ENCODE measurements at regions not wholly inside any gene's neighbourhood (a gene's known extent, or its start where the extent isn't known, plus 50 kb on each side); places are given as distances from the start of the nearest gene placed in this dataset.

- H3K36me3 ChIP-seq: no peaks in the 10 kb centered on the region
- H3K4me3 ChIP-seq: no peak overlapping the region
- H3K9me3 ChIP-seq: no peaks in the 10 kb centered on the region
- intact Hi-C loops (cut with DNase I): no loop called here
- H3K27me3 ChIP-seq: no peaks in the 10 kb centered on the region
- no peak for DNase-seq
- no peak for ATAC-seq
- no peak for TF ChIP-seq CTCF (IDR thresholded peaks at IDR 0.05)
- H3K27ac ChIP-seq: no peak overlapping the region
- 77 to 82% methylated on average over 3 of the region's 3 CpGs for WGBS, 2 donors
- H3K4me1 ChIP-seq: peaks cover 0 to 6% (median 0%) of the 10 kb centered on the region in 9 donors
Observed at GRCh38 chr7:81887098-81888090, 117.5 kb upstream of the HGF start.

GRCh38 chr7:81886211-81886764 lies 116.4 kb upstream of the HGF start:
- no peak overlapping the region for H3K4me3 ChIP-seq
- H3K9me3 ChIP-seq: no peaks in the 10 kb centered on the region
- H3K4me1 ChIP-seq: peaks cover 0 to 11% (median 3%) of the 10 kb centered on the region in 9 donors
- whole genome bisulfite sequencing, 2 donors: 74 to 79% methylated on average over 3 of the region's 3 CpGs
- DNase-seq (no peak), ATAC-seq (no peak)
- no peak overlapping the region for H3K27ac ChIP-seq
- intact Hi-C loops (cut with DNase I): no loop called here
- TF ChIP-seq CTCF (IDR thresholded peaks at IDR 0.05): no peak
- no peaks in the 10 kb centered on the region for H3K36me3 ChIP-seq
- no peaks in the 10 kb centered on the region for H3K27me3 ChIP-seq

GRCh38 chr7:81884817-81885216 lies 115.0 kb upstream of the HGF start:
- DNase-seq (no peak), ATAC-seq (no peak)
- no peaks in the 10 kb centered on the region for H3K27me3 ChIP-seq
- H3K9me3 ChIP-seq: no peaks in the 10 kb centered on the region
- intact Hi-C loops (cut with DNase I): no loop called here
- no peak for TF ChIP-seq CTCF (IDR thresholded peaks at IDR 0.05)
- H3K27ac ChIP-seq: no peak overlapping the region
- H3K36me3 ChIP-seq: no peaks in the 10 kb centered on the region
- no peak overlapping the region for H3K4me3 ChIP-seq
- H3K4me1 ChIP-seq: peaks cover 0 to 11% (median 3%) of the 10 kb centered on the region in 9 donors
- WGBS, 2 donors: 68 to 73% methylated on average over 3 of the region's 3 CpGs

DNA sequence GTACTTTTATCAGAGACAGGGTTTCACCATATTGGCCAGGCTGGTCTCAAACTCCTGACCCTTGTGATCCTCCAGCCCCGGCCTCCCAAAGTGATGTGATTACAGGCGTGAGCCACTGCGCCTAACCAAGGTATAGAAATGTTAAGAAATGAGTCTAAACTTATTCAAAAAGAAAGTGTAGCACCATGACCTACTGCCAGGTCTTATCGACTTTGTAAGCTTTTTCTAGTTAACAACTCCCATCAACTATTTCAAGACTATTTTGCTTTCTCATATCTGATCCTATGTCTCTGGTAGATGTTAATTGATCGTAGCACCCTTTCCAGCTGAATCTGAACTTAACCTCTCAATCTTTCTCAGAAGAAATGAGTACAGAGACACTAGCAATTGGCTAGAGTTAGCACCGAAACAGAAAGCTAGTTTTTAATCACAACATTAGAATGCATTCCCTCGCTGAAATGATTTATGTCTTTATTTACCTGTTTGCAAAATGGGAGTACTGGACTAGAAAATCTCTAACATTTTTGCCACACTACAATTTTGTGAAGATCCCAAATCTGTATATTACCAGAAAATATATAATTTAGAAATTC lies 114.0 kb upstream of the HGF start:
- intact Hi-C loops (cut with DNase I): no loop called here
- Histone ChIP-seq H3K9me3 (no peaks in the 10 kb centered on the region), H3K4me3 (no peak overlapping the region), H3K27ac (no peak overlapping the region), H3K4me1 (peaks cover 0 to 11% (median 3%) of the 10 kb centered on the region in 9 donors), H3K27me3 (no peaks in the 10 kb centered on the region), H3K36me3 (no peaks in the 10 kb centered on the region)
- ATAC-seq: no peak
- TF ChIP-seq CTCF (IDR thresholded peaks at IDR 0.05): no peak
- 92 to 93% methylated on average over 7 of the region's 7 CpGs for WGBS, 2 donors
- DNase-seq: no peak
